ENCODE measurements at regions not wholly inside any gene's neighbourhood (a gene's known extent, or its start where the extent isn't known, plus 50 kb on each side); places are given as distances from the start of the nearest gene placed in this dataset.

- DNase-seq (ENCODE audit: low spot score) = no peak
These were observed 374.4 kb upstream of the PRICKLE1 start for GRCh38 chr12:42963988-42964387.

GRCh38 chr12:42962384-42962783 is 372.8 kb upstream of the PRICKLE1 start:
- no peak for DNase-seq (ENCODE audit: low spot score)

GRCh38 chr12:42961395-42961794 is 371.8 kb upstream of the PRICKLE1 start:
- DNase-seq (ENCODE audit: low spot score) = peak; percentile 7

GRCh38 chr12:42960087-42960527 is 370.6 kb upstream of the PRICKLE1 start:
- DNase-seq (ENCODE audit: low spot score) = no peak

GRCh38 chr12:42958291-42958674 is 368.7 kb upstream of the PRICKLE1 start:
- no peak for DNase-seq (ENCODE audit: low spot score)

- DNase-seq (ENCODE audit: low spot score) = no peak
These were observed 368.2 kb upstream of the PRICKLE1 start for GRCh38 chr12:42957561-42958290.

- DNase-seq (ENCODE audit: low spot score) = no peak
These were observed 367.6 kb upstream of the PRICKLE1 start for GRCh38 chr12:42957136-42957535.

- DNase-seq (ENCODE audit: low spot score) = no peak
These were observed 363.5 kb upstream of the PRICKLE1 start for GRCh38 chr12:42953021-42953420.

GRCh38 chr12:42946871-42947381 is 357.4 kb upstream of the PRICKLE1 start:
- no peak for DNase-seq (ENCODE audit: low spot score)

GRCh38 chr12:42945927-42946326 is 356.4 kb upstream of the PRICKLE1 start:
- DNase-seq (ENCODE audit: low spot score) = no peak

GRCh38 chr12:42944516-42944915 is 355.0 kb upstream of the PRICKLE1 start:
- no peak for DNase-seq (ENCODE audit: low spot score)

GRCh38 chr12:42936991-42937390 is 347.4 kb upstream of the PRICKLE1 start:
- no peak for DNase-seq (ENCODE audit: low spot score)

- DNase-seq (ENCODE audit: low spot score) = no peak
These were observed 346.7 kb upstream of the PRICKLE1 start for GRCh38 chr12:42936260-42936659.

GRCh38 chr12:42935756-42936155 is 346.2 kb upstream of the PRICKLE1 start:
- DNase-seq (ENCODE audit: low spot score) = no peak

GRCh38 chr12:42935090-42935489 is 345.5 kb upstream of the PRICKLE1 start:
- no peak for DNase-seq (ENCODE audit: low spot score)

- DNase-seq (ENCODE audit: low spot score) = no peak
These were observed 344.0 kb upstream of the PRICKLE1 start for GRCh38 chr12:42933461-42934081.

- no peak for DNase-seq (ENCODE audit: low spot score)
These were observed 343.4 kb upstream of the PRICKLE1 start for GRCh38 chr12:42932936-42933335.

- DNase-seq (ENCODE audit: low spot score) = no peak
These were observed 336.7 kb upstream of the PRICKLE1 start for GRCh38 chr12:42926232-42926631.

GRCh38 chr12:42924482-42924881 is 334.9 kb upstream of the PRICKLE1 start:
- DNase-seq (ENCODE audit: low spot score) = no peak

GRCh38 chr12:42923583-42923982 is 334.0 kb upstream of the PRICKLE1 start:
- no peak for DNase-seq (ENCODE audit: low spot score)

- no peak for DNase-seq (ENCODE audit: low spot score)
These were observed 333.6 kb upstream of the PRICKLE1 start for GRCh38 chr12:42923156-42923555.

GRCh38 chr12:42922505-42922850 is 332.9 kb upstream of the PRICKLE1 start:
- DNase-seq (ENCODE audit: low spot score) = no peak

- no peak for DNase-seq (ENCODE audit: low spot score)
These were observed 332.4 kb upstream of the PRICKLE1 start for GRCh38 chr12:42921741-42922504.

Measured in AG08395 (cell line).